Stromal cell of bone marrow (primary cell): ENCODE measurements at regions not wholly inside any gene's neighbourhood (a gene's known extent, or its start where the extent isn't known, plus 50 kb on each side); places are given as distances from the start of the nearest gene placed in this dataset.

Experiments used
- DNase-seq: peaks from one replicate; pipeline ENCODE4 v3.0.0-alpha.2; 2012; ENCODE audit warnings: low read depth

DNA sequence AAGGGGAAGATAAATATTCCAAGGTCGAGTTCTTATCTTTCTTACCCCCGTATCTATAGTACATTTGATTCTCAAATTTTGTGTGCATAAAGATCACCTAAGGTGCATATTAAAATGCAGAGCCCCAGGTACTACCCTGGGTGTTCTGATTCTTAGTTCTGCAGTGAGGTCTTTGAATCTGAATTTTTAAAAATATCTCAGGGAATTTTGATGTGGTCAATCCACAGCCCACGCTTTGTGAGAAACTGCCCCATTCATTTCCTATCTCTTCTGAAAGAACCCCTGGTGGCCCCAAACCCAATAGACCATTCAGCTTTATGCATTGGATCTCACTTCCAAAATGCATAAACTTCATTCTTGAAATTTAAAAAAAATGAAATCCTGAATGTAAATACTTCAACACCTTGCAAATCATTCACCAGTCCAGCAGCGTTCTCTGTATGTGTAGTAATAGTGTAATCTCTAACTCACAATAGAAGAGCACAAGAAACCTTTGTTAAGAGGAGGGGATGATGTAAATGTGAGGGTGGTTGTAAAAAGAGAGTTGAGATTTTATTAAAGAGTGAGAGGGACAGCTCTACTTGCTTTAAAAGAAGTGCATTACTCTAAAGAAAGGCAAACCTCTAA, 108.8 kb upstream of the ZP4 start:
- no peak for DNase-seq

DNA sequence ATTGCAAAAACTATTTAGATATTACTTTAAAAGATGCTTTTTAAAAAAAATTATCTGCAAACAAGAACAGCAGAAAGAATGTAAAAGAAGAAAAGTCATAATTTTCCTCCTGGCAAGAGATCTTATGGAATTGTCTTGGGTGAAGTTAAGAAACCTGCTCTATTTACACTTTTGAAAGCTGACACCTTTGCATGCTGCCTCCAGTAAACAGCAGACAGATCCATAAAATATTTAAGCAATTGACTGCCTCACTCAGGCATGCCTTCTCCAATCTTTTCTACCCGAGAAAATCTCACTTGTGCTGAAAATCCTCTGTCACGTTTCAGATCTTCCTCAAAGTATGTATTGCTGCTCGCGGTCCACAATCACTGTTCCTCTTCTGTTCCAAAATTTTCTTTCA, 107.9 kb upstream of the ZP4 start:
- no peak for DNase-seq

DNA sequence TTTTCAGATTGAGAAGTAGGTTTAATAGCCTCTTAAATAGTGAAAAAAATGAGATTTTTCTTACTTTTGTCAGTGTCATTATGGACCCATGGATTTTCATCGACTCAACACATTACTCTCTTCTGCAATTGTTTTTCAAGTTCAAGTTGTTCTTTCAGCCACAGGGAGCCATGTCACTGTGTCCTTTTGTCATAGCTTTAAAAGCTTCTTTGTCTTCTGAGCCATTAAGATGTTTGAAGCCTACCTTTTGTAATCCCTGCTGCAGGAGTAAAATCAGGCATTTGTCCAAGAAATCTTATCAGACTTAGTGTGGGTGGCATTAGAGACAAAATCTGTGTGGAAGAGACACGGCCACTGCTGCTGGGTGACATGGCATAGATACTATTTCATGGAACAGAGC, 92.8 kb upstream of the ZP4 start:
- DNase-seq: no peak

DNA sequence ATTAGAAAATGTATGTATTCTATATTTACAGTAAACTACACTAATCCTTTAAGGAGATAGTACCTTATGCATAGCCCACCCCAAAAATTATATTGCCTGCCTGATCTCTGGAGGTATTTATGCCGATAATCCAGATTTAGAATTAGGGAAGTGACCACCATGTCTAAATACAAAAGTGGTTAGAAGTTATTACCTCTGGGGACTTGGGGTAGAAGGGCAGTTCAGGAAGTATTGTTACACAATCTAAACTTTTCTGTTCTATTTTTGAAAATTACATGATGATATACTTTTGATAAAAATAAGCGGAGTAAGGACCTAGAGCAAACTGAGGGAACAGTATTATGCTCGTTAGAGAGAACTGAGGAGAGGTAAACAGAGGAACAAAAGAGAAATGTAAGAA, 90.5 kb upstream of the ZP4 start:
- no peak for DNase-seq

DNA sequence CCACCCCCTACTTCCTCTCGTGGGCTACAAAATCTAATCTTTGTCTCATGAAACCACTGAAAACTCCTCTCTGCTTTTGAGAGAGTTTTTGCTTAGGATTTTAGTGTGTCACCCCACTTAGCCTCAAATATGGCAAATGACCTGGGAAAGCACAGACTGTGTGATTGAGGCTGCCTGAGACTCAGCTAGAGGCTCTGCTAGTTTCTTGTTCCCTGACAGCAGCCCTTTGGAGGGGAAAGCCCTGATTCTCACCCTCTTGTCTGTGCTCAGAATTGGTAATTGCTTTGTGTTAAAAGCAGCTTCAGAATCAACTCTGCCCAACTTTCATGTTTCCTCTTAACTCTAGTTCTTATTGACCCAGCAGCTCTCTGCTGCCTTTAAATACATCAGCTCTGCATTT, 85.6 kb upstream of the ZP4 start:
- no peak for DNase-seq

DNA sequence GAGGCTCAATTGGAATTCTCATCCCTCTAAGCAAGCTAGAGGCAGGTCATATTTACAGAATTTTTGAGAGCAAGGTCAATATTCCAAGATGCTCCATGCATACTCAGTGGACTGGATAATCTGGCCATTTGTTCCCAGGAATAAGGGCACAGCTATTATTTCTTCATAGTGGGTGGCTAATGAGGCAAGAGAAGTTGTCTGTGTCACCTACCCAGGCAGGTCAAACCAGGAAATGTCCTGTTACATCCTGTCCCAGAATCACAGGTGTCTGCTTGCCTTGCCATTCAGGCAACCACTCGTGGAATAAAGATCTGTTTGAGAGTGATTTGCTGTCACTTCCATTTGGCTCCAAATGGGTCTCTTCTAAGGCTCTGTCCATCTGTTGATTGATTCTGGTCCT, 85.2 kb upstream of the ZP4 start:
- no peak for DNase-seq

DNA sequence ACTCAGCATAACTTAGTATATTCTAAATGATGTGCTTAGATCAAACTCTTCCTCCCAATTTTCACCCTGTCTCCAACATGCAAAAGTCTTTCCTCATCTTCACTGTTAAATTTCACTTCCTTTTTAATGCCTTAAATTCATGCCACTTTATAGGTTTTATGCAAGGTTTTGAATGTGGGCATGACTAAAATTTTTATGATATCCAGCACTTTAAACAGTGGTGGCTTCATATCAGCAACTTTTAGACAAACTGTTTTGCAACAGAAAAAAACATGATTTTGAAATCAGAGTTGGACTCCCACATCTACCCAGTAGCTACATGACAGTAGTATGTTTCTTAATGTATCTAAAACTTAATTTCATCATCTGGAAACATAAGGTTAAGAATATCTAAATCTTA, 84.7 kb upstream of the ZP4 start:
- DNase-seq: no peak

DNA sequence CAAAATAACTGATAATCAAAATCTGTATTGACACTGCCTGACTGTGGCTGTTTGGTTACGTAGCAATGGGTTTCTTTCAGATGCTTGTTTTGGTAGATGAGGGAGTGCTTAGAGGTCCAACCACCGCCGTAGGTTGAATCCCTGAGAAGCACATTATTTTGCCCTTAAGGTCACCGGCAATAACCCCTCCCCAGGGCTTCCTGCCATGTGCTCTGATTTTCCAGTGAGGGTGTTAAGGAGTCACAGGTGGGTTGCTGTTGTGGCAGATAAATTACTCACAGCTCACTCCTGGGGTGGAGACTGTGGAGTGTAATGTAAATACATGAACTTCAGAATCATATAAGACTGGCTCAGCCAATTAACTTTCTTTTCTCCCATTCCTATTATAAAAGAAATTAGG, 81.5 kb upstream of the ZP4 start:
- DNase-seq: no peak

DNA sequence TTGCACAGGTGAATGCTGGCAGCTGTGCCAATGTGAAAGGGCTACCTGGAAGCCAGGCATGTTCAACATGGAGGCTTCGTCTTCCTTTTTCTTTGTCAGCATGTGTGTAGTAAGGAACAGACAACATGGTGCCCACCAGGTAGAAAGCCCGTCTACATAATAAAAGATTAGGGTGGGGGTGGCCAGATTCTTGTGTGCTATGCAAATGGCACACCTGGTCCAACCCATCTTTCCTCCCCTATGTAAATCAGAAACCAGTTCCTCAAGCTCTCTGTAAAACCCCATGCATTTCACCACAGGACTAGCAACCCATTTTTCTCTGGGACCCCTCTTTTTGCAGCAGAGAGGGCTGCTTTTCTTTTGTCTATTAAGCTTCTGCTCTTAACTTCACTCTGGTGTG, 72.3 kb upstream of the ZP4 start:
- DNase-seq: no peak

DNA sequence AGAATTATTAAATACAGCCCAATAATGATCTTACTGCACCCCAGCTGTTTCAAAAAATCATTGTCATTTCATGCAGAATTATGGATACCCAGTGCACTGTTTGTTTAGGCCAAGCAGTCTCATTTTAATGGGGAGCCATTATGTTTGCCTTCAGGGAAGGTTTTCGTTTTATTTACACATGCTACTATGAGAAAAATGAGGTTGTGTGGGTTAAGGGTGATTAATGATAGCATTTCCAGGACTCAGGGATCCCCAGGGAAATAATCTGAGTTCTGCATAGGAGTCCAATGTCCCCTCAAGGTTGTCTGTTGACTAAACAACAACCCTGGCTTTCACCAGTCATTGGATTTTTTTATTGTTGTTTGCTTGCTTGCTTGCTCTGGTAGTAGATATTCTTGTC, 71.0 kb upstream of the ZP4 start:
- no peak for DNase-seq

DNA sequence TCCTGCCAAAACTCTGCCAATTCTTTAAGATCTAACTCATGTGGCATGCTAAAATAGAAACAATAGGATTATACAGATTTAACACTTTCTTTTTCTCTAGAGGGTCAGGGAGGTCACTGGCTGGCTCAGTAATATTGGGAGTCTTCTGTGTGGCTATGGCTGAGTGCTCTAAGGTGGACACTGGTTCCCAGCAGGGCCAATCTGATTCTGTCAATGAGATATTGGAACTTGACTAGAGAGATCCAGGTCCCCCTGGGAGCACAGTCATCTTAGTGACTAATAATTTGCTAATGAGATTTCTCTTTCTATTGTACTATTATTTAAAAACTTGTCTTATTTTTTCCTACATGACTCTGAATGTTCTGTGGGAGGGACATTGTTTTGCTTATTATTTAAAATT, 69.1 kb upstream of the ZP4 start:
- no peak for DNase-seq

DNA sequence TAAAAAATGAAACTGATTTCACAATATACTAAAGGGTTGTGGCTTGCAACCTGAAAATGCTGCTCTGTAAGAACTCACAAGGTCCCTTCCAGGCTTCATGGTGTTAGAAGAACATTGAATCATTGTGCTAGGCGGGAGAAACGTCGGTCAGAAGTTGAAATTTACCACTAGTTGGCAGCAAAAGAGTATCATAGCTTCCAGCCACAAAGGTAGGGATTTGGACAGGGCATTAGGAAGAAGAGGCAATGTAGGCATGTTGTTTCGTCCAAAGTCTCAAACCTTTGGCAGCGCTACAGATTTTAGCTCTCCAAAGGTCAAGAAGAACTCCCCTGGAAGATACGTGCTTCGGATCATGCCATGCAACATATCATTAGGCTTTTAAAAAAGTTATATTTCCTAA, 62.5 kb upstream of the ZP4 start:
- no peak for DNase-seq
